Umbilical cord (tissue), 1 donor: ENCODE measurements at regions not wholly inside any gene's neighbourhood (a gene's known extent, or its start where the extent isn't known, plus 50 kb on each side); places are given as distances from the start of the nearest gene placed in this dataset.

Experiments
- DNase-seq: peaks from one replicate; pipeline ENCODE4 v3.0.0-alpha.2; 2015; ENCODE audit warnings: low spot score

DNA sequence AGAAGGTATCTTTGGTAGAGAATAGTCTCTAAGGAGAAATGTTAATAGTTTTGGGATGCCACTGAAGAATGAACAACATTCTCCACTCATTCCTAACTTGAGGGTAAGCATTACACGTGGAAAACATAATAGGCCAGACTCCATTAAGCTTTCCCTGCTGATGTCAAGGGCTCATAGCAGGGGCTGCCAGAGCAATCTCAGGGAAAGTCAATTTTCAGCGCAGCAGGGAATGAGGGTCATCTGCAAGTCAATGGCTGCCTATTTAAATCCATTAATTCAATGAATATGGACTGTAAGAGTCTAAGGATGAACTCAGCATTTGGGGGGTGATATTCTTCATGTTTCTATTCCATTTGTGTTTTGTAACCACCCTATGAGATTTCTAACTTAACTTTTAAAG, 144.2 kb upstream of the ARL4C start:
- DNase-seq = no peak

DNA sequence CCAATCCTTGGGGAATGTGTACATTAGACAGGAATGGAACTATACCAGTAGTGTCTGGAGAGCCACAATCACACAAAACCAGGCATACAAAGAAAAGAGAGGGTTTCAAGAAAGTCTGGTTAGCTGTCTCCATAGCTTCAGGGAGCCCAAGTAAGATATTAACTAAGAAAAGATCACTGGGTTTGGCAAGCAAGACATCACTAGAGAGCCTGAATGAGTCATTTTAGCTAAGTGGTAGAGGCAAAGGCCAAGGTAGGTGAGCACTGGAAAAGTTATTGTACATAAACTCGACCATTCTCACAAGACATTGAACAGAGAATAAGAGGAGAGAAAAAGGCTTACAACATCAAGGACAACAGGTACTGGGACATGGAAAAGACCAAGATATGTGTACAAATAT, 143.8 kb upstream of the ARL4C start:
- DNase-seq = no peak

DNA sequence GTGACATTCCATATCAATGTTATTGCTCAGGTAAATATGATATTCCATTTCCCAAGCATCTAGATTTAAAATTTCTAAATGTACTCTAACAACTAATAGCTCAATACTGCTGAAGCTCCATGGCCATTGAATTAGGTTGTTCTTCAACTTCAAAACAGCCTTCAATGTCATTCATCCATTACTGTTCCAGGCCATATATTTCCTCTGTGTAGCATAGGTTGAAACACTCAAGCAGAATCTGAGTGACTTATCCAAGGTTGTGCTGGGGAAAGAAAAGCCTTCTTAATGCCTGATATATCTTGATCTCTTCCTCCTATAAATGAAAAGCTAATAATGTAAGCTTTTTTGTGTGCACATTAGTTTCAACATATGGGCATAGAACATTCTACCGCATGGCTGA, 142.1 kb upstream of the ARL4C start:
- no peak for DNase-seq

- DNase-seq = no peak
Observed at GRCh38 chr2:234635284-234635683, 138.4 kb upstream of the ARL4C start.

GRCh38 chr2:234633581-234634230, 136.8 kb upstream of the ARL4C start:
- DNase-seq = no peak

DNA sequence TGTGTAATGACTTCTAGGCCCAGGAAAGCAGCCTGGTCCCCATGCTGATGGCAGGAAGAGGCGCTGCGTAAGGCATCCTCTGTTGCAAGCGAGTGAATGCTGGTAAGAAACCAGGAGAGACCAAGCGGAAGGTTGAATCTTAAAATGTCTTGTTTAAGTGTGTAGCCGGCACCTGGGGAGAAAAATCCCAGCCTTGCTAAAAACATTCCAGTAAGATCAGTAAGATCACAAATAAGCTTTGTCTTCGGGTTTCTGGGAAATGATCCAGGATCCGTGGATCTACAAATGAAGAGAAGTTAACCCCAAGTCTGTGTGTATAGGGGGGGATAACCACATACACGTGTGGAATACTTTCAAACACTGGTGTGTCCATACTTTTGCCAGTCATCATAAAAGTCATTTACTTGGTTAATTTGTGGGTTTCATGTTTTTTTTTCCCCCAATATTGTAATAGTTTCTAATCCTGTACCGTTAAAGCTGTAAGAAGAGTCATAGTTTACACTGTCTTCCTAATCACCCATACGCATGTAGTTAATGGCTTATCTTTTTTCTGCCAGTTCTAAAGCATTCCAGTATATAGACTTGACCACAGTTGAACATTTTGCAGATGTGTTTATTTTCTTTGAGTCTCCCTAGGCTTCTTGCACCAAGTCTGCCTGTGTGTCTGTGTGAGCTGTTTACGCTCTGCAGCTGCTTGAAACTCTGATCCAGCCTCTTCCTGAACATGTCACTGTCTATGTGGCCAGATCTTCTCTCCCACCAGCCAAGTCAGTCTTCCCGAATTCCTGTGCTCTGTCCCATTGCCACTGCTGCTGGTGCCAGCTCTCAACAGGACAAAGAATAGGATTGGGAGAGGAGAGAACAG, 135.9 kb upstream of the ARL4C start:
- DNase-seq = peak; percentile 47

DNA sequence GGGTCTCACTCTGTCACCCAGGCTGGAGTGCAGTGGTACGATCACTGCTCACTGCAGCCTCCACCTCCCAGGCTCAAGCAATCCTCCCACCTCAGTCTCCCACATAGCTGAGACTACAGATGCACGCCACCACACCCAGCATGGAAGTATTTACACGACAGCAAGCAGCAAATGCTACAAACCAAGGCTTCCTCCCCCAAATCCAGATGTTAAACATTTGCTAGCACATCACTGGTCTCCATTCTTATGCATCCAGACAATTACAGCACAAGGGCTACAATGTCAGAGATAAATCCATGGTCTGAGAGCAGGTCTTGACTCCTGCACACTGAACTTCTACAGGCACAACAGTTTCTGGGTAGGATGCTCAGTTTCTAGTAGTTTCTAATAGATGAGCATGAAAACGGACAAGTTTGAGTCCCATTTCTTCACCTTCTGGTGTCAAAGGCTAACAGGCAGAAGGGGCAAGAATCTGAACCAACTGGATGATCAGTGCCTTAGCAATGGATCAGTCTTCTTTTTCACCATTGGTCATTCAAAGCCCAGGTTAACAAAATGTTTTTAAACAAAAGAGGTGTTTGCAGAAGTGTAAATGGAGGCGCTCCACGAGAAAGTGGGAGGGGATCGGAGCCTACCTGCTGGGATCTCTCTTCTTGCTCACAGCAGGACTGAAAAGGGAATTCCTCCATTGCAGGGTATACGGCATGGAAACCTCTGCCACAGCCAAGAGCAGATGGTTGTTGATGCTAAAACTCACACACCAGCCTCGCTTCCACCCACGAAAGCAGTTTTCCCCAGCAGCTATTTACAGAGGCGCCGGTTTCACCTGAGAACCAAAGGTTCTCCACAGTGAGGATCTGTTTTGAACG, 135.0 kb upstream of the ARL4C start:
- no peak for DNase-seq

- DNase-seq = peak; percentile 11
Observed at GRCh38 chr2:234630801-234631261, 133.9 kb upstream of the ARL4C start.

DNA sequence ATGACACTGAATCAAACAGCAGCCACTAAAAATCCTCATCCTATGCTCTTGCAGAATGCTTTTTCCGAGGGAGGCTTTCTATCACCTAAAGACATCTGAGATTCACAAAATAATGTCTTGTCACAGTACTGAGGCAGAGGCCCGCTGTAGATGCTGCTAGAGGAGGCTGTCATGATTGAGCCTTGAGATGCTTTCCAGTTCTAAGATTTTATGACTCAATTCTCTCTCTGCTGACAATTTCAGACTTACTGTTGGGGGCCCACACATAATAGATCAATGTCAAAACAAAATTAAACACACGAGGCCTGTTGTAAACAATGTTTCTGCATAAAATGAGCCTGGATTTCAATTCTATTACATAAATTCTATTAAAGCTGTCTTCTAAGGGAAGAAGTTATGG, 132.7 kb upstream of the ARL4C start:
- DNase-seq = no peak

GRCh38 chr2:234628953-234629352, 132.1 kb upstream of the ARL4C start:
- no peak for DNase-seq

DNA sequence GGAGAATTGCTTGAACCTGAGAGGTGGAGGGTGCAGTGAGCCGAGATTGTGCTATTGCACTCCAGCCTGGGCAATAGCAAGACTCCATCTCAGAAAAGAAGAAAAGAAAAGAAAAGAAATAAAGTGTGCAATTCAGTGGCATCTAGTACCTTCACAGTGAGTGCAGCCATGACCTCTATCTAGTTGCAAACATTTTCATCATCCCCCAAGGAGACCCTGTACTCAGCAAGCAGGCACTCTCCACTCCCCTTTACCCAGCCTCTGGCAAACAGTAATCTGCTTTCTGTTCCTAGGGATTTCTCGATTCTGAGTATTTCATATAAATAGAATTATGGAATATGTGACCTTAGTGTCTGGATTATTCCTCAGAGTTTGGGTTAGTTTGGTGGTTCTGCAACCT, 130.4 kb upstream of the ARL4C start:
- DNase-seq = no peak

DNA sequence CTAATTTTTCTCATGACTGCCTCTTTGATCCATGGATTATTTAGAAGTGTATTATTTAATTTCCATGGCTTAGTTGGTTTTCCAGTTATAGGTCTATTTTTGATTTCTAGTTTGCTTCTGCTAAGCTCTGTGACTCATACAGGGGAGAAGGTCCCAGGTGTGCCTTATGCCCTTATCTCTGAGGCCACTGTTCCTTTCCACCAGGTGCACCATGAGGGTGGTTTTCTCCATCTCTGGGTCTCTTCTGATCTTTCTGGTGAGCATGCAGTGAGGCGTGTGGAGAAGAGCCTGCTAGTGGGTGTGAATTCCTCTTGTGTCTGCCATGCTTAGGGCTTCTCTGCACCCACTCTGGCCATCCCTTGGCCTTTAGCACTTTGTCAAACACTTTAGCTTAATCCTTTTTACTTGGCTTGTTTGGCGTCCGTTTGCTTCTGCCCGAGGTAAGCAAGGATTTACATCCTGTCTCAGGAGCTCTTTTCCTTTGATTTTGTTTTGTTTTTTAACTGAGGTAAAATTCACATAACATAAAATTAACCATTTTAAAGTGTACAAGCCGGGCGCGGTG, 129.8 kb upstream of the ARL4C start:
- DNase-seq = no peak

- DNase-seq = no peak
Observed at GRCh38 chr2:234625626-234626250, 128.9 kb upstream of the ARL4C start.

DNA sequence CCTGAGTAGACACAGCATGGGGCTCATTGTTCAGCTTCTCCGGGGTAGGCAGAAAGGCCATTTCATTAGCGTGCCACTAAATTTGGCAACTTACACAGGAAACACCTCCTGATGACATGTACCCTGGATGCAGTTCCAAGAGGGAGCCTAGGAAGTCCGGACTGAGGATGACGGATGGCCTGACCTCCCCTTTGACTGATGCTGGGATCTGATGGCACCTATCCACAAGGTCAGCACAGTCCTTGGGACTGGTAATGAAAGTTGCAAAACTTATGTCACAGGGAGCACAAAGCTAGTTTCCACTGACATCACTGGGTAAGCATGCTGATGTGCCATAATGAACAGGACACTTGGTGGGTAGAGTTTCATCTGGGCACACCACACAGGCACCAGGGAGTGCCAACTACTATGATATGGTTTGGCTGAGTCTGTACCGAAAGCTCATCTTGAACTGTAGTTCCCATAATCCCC, 126.7 kb upstream of the ARL4C start:
- DNase-seq = no peak

DNA sequence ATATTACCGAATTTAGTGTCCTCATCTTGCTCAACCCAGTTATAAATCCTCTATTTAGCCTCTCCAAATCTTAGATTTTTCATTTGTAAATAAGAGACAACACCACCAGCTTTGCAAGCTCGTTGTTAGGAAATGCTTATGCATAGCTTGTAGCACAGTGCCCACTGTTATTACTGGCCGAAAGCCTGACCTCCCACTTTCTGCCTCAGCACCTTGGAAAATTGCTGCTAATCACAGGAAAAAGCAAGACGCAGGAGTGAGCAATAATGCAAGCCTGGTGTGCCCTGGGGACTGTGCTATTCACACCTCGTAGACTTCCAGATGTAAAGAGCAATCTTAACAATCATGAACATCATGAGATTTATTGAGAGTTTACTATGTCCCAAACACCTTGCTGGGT, 124.2 kb upstream of the ARL4C start:
- no peak for DNase-seq

DNA sequence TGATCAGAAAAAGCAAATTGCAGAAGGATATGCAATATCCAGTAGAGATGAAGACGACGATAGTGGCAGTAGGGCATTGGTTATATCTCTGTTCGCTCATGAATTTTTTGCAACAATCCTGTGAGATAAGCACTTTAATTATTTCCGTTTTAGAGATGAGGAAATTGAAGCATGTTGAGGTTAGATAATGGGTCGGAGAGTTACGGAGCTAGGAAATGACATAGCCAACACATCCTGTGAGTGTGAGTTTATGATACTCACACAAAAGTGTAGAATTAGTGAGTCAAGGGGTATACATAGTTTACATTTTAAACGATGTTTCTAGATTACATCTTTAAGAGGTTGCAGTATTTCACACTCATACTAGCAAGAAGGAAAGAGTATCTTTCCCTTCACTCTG, 123.1 kb upstream of the ARL4C start:
- no peak for DNase-seq

- DNase-seq = no peak
Observed at GRCh38 chr2:234615643-234616356, 118.9 kb upstream of the ARL4C start.

GRCh38 chr2:234611209-234611608, 114.3 kb upstream of the ARL4C start:
- no peak for DNase-seq

- DNase-seq = no peak
Observed at GRCh38 chr2:234608946-234609345, 112.1 kb upstream of the ARL4C start.

DNA sequence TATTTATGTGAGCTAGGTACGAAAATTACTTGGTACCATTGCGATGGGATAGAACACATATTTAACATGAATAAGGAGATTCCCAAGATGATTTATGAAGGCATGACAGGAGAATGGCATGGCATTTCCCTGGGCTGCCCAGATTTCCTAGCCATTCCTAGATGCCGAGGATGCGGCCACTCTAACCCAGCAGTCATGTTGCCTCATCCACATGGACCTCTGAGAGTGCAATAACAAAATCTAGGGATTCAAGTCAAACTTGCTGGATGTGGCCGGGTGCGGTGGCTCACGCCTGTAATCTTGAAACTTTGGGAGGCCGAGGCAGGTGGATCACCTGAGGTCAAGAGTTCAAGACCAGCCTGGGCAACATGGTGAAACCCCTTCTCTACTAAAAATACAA, 110.8 kb upstream of the ARL4C start:
- no peak for DNase-seq

DNA sequence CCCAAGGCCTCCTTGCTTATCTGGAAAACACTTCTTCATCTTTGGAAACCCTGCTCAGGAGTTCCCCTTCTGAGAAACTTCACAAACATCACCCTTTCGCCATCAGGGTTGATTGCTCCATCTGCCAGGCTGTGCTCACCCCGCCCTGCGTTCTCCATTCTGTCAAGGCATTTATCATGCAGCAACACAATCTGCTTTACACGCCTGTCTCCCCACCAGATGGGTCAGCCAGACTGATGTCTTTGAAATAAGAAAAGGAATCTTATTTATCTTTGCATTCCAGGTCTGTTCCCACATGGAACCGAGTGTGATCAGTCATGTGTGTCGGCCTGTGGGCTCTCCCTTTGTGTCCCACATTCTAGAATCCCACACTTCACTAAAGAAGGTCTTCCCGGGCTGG, 110.0 kb upstream of the ARL4C start:
- DNase-seq = no peak
